ENCODE measurements at regions not wholly inside any gene's neighbourhood (a gene's known extent, or its start where the extent isn't known, plus 50 kb on each side); places are given as distances from the start of the nearest gene placed in this dataset.

- no peak overlapping the region for H3K4me3 ChIP-seq
- no peaks in the 10 kb centered on the region for H3K9me3 ChIP-seq
- intact Hi-C loops (cut with DNase I), result no loop called here
- no peak for DNase-seq
- no peak for TF ChIP-seq POLR2AphosphoS5 (IDR thresholded peaks at IDR 0.05)
- TF ChIP-seq CTCF (IDR thresholded peaks at IDR 0.05), result no peak
- TF ChIP-seq POLR2A (IDR thresholded peaks at IDR 0.05), result no peak
- TF ChIP-seq EP300 (IDR thresholded peaks at IDR 0.05), result no peak
- H3K4me1 ChIP-seq, result peaks cover 0 to 28% (median 25%) of the 10 kb centered on the region in 4 donors
- no peaks in the 10 kb centered on the region for H3K36me3 ChIP-seq
- no peaks in the 10 kb centered on the region for H3K27me3 ChIP-seq
- WGBS, 2 donors, result 91 to 93% methylated on average over 5 of the region's 5 CpGs
- H3K27ac ChIP-seq, result peak overlapping the region in 1 of 4 donors; percentile 87
Measured at GRCh38 chr6:14439419-14439818, 321.8 kb downstream of the CD83 start.

- WGBS, 2 donors, result 85 to 94% methylated on average over 4 of the region's 4 CpGs
- intact Hi-C loops (cut with DNase I), result loop anchor here (5.0 kb wide), 2 partner anchors 37 to 807 kb away; partner anchors contain the start of gene JARID2
Measured at GRCh38 chr6:14440215-14440910, 322.8 kb downstream of the CD83 start.

GRCh38 chr6:14440940-14441781 is 323.6 kb downstream of the CD83 start:
- H3K4me1 ChIP-seq, result peaks cover 0 to 28% (median 25%) of the 10 kb centered on the region in 4 donors
- intact Hi-C loops (cut with DNase I), result loop anchor here (5.0 kb wide), 2 partner anchors 36 to 806 kb away; partner anchors contain the start of gene JARID2
- no peaks in the 10 kb centered on the region for H3K27me3 ChIP-seq
- H3K36me3 ChIP-seq, result no peaks in the 10 kb centered on the region
- DNase-seq, result peak; percentile 85
- TF ChIP-seq POLR2A (IDR thresholded peaks at IDR 0.05) (no peak), POLR2AphosphoS5 (IDR thresholded peaks at IDR 0.05) (peak in 3 of 4 donors; percentile 56 to 63 (median 62)), EP300 (IDR thresholded peaks at IDR 0.05) (peak in 2 of 4 donors; percentile 34 to 50), CTCF (IDR thresholded peaks at IDR 0.05) (no peak)
- H3K27ac ChIP-seq, result peak overlapping the region; percentile 69 to 87 (median 78)
- 62 to 77% methylated on average over 13 of the region's 13 CpGs for WGBS, 2 donors
- no peaks in the 10 kb centered on the region for H3K9me3 ChIP-seq
- peak overlapping the region in 1 of 4 donors; percentile 2 for H3K4me3 ChIP-seq

More at GRCh38 chr6:14440215-14440910, 322.8 kb downstream of the CD83 start:
- Histone ChIP-seq H3K4me1 (peaks cover 0 to 28% (median 25%) of the 10 kb centered on the region in 4 donors), H3K27me3 (no peaks in the 10 kb centered on the region), H3K27ac (peak overlapping the region; percentile 69 to 87 (median 78)), H3K9me3 (no peaks in the 10 kb centered on the region), H3K4me3 (no peak overlapping the region), H3K36me3 (no peaks in the 10 kb centered on the region)
- no peak for DNase-seq
- TF ChIP-seq POLR2AphosphoS5 (IDR thresholded peaks at IDR 0.05) (no peak), CTCF (IDR thresholded peaks at IDR 0.05) (no peak), POLR2A (IDR thresholded peaks at IDR 0.05) (no peak), EP300 (IDR thresholded peaks at IDR 0.05) (no peak)

- H3K9me3 ChIP-seq, result no peaks in the 10 kb centered on the region
- TF ChIP-seq CTCF (IDR thresholded peaks at IDR 0.05) (no peak), POLR2A (IDR thresholded peaks at IDR 0.05) (no peak), POLR2AphosphoS5 (IDR thresholded peaks at IDR 0.05) (no peak), EP300 (IDR thresholded peaks at IDR 0.05) (no peak)
- intact Hi-C loops (cut with DNase I), result loop anchor here (5.0 kb wide), 2 partner anchors 35 to 805 kb away; partner anchors contain the start of gene JARID2
- no peak for DNase-seq
- no peak overlapping the region for H3K4me3 ChIP-seq
- H3K27me3 ChIP-seq, result no peaks in the 10 kb centered on the region
- WGBS, 2 donors, result 78 to 94% methylated on average over 11 of the region's 11 CpGs
- H3K36me3 ChIP-seq, result no peaks in the 10 kb centered on the region
- H3K4me1 ChIP-seq, result peaks cover 0 to 28% (median 25%) of the 10 kb centered on the region in 4 donors
- H3K27ac ChIP-seq, result peak overlapping the region in 2 of 4 donors; percentile 87
Measured at GRCh38 chr6:14442242-14442641, 324.7 kb downstream of the CD83 start.

Measured in sigmoid colon (tissue), 6 donors.